ENCODE measurements at regions not wholly inside any gene's neighbourhood (a gene's known extent, or its start where the extent isn't known, plus 50 kb on each side); places are given as distances from the start of the nearest gene placed in this dataset.

GRCh38 chr6:25166955-25167748, 112.0 kb upstream of the CARMIL1 start:
- no peak for DNase-seq

- DNase-seq: no peak
These were observed 111.2 kb upstream of the CARMIL1 start for GRCh38 chr6:25167961-25168360.

GRCh38 chr6:25168637-25169036, 110.5 kb upstream of the CARMIL1 start:
- DNase-seq: no peak

GRCh38 chr6:25169553-25169952, 109.6 kb upstream of the CARMIL1 start:
- DNase-seq: no peak

DNA sequence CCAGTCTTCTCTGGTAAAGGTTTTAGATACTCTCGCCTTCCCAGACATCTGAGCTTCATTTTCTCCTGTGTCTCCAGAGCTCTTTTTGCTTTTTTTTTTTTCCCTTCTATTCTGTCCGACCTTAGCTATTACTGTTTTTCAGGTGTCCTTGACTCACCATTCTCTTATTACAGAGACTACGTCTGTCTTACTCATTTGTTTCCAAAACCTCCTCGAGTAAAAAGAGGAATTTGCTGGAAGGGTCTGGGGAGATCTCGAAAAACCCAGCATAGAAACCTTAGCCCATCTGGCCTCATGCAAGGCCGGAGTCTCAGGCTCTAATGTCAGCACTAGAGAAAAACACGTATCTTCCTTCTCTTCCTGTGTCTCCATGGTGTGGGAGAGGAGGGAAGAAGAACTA, 109.2 kb upstream of the CARMIL1 start:
- no peak for DNase-seq

DNA sequence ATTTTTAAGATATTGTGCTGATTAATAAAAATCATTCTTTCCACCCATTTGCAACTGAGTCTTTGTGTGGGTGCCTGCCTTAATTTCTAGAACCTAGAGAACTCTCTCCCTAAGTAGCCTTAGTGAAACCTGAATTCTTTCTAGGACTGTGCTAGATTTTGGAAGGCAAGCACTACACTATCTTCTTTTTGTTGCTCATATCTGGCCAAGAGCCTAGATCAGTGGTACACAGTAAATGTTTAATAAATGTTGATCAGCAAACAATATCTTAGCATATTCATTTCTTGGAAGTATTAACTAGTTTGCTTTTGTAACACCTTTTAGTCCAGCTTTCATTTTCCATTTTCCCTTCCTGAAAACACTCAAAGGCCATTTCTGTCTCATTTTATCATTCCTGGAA, 108.5 kb upstream of the CARMIL1 start:
- DNase-seq: no peak

- no peak for DNase-seq
These were observed 107.9 kb upstream of the CARMIL1 start for GRCh38 chr6:25171301-25171700.

GRCh38 chr6:25172819-25173218, 106.4 kb upstream of the CARMIL1 start:
- DNase-seq: no peak

- DNase-seq: no peak
These were observed 105.9 kb upstream of the CARMIL1 start for GRCh38 chr6:25173246-25173645.

DNA sequence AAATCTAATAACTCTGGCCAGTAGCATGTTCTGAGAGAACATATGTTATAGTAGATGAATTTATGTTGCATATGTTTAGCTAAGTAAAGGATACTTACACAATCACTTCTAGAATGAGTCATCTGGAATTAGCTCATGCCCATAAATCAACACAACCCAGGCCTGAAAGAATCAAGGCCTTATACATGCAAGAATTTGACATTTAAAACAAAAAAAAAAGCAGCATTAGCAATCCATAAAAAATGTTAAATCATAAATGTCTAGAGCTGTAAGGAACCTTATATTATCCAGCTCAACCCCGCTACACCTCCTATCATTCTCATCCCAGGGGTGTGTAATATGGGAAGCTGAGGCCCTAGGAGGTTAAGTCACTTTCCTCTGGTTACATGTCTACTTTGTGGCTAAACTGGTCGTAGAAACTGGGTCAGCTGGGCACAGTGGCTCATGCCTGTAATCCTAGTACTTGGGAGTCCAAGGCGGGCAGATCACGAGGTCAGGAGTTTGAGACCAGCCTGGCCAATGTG, 105.2 kb upstream of the CARMIL1 start:
- no peak for DNase-seq

- no peak for DNase-seq
These were observed 104.5 kb upstream of the CARMIL1 start for GRCh38 chr6:25174678-25175077.

DNA sequence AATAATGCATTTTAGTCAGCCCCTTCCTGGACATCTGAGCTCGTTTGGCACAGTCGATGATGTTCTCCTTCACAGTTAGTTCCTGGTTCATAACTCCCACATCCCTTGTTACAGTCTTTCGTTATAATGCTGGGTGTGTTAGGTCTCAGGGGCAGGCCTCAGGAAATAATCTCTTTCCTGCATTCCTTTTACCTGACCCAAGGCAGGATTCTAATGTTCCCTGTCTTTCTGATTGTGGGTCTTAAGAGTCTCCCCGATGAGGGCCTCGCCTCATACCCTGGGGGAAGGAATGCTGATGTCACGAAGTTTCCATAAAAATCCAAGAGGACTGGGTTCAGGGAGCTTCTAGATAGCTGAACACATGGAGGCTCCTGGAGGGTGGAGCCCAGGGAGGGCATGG, 104.0 kb upstream of the CARMIL1 start:
- no peak for DNase-seq

DNA sequence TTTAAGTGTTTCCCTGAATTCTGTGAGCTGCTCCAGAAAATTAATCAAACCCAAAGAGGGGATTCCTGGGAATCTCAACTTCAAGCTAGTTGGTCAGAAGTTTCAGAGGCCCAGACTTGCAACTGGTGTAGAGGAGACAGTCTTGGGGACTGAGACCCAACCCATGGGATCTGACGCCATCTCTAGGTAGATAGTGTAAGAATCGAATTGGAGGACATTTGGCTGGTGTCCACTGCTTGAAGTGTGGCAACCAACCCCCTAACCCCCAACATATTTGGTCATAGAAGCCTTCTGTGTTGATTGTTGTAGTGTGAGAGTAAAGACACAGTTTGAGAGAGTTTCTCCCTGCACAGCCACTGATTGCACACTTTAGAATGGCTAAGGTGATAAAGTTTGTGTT, 103.5 kb upstream of the CARMIL1 start:
- no peak for DNase-seq

- no peak for DNase-seq
These were observed 102.7 kb upstream of the CARMIL1 start for GRCh38 chr6:25176466-25176865.

- no peak for DNase-seq
These were observed 101.6 kb upstream of the CARMIL1 start for GRCh38 chr6:25177500-25178028.

DNA sequence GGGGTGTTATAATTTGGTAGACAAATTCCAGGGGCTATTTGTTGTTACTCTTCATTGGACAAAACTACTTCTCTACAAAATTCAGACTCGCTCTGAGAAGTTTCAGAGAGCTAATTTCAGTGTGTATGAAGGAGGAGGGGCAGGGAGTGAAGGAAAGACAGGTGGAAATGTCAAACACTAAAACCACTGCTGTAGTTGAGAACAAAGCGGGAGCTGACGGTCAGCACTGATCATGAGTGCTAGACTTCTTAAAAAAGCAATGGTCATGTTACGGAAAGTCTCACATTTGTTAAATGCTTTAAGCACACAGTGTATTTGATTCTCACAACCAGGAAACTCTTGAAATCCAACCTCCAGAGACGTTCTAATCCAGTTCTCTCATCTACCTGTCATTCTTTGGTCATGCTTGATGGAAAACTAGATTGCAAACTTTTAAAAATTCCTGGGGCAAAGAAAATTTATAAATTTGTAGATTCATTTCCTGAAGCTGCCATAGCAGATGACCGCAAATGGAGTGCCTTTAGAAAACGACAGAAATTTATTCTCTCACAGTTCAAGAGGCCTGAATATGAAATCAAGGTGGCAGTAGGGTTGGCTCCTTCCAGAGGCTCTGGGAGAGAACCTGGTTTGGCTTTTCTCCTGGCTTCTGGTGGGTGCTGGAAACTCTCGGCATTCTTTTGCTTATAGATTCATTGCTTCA, 100.7 kb upstream of the CARMIL1 start:
- no peak for DNase-seq

GRCh38 chr6:25179051-25179778, 100.0 kb upstream of the CARMIL1 start:
- no peak for DNase-seq

DNA sequence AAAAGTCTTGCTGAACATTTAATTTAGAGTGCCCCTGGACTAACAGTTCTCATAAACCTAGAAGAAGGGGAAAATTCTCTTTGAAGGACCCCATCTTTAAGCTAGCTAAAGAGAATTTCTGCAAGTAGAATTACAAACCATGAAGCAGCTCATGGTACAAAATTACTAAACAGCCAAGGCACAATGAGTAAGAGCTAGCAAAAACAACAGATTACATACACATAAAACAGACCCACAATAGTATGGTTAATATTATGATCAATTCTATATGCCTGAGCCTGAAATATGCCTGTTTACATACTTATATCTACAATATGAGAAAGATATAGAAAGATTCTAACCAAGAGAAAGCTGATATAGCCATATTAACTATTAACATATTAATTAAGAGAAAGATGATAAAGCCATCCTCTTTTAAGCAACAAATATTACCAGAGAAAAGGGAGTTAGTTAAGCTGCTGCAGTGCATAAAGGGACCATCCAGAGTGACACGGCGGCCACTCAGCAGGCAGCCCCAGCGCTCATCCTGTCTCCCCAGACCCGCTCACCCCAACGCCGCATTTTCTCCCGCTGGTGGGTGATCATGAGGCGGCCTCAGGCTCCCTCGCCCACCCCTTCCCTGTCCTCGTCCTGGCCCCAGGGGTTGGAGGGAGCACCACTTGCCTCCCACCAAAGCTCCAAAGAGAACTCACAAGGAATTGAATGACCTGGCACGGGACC, 98.4 kb upstream of the CARMIL1 start:
- no peak for DNase-seq

- no peak for DNase-seq
These were observed 97.8 kb upstream of the CARMIL1 start for GRCh38 chr6:25181350-25181724.

- DNase-seq: no peak
These were observed 97.3 kb upstream of the CARMIL1 start for GRCh38 chr6:25181923-25182322.

GRCh38 chr6:25186919-25187318, 92.3 kb upstream of the CARMIL1 start:
- DNase-seq: no peak

- DNase-seq: no peak
These were observed 90.9 kb upstream of the CARMIL1 start for GRCh38 chr6:25188232-25188631.

All from activated effector memory CD4-positive, alpha-beta T cell treated with Interleukin-2 at 50 U/mL for 16 hours (primary cell).